GM13976 (cell line): ENCODE measurements at regions not wholly inside any gene's neighbourhood (a gene's known extent, or its start where the extent isn't known, plus 50 kb on each side); places are given as distances from the start of the nearest gene placed in this dataset.

Experiments
- DNase-seq: peaks from one replicate; pipeline ENCODE4 v3.0.0; 2012; ENCODE audit warnings: low spot score
- in situ Hi-C: fragments of 300-500 bp; cut with MboI; formaldehyde crosslinking; loops from one replicate; pipeline ENCODE4 v1.12.0; 2022; ENCODE audit warnings: low sequenced_read_pairs, mixed read lengths, inconsistent platforms; ENCODE audit not compliant: unreplicated experiment
- TF ChIP-seq, protein P1 (sequence below): IDR thresholded peaks from 2 replicates; pipeline ENCODE4 v1.5.1; 2012; ENCODE audit warnings: borderline replicate concordance, mild to moderate bottlenecking; ENCODE audit not compliant: insufficient read depth; ENCODE audit errors: extremely low read depth, missing control alignments, control extremely low read depth

DNA sequence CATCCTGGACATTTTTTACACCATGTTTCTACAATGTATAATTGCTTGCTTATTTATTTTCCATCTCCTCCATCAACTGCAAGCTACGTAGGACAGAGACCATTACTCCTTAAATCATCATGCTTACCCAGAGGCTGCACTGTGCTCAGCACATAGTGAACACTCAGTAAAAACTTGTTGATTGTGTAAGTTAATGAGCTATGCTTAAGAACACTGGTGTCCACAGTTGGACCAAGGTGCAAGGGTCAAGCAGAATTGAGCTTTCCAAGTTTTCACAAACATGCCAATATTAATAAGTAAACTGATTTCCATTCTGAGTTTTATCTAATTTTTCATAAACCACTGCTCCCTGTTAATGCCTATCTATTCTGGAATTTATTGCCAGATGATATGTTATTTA, 464.2 kb upstream of the TCF4 start:
- in situ Hi-C loops: no loop called here
- TF ChIP-seq, protein P1, sequence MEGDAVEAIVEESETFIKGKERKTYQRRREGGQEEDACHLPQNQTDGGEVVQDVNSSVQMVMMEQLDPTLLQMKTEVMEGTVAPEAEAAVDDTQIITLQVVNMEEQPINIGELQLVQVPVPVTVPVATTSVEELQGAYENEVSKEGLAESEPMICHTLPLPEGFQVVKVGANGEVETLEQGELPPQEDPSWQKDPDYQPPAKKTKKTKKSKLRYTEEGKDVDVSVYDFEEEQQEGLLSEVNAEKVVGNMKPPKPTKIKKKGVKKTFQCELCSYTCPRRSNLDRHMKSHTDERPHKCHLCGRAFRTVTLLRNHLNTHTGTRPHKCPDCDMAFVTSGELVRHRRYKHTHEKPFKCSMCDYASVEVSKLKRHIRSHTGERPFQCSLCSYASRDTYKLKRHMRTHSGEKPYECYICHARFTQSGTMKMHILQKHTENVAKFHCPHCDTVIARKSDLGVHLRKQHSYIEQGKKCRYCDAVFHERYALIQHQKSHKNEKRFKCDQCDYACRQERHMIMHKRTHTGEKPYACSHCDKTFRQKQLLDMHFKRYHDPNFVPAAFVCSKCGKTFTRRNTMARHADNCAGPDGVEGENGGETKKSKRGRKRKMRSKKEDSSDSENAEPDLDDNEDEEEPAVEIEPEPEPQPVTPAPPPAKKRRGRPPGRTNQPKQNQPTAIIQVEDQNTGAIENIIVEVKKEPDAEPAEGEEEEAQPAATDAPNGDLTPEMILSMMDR: no peak
- no peak for DNase-seq

DNA sequence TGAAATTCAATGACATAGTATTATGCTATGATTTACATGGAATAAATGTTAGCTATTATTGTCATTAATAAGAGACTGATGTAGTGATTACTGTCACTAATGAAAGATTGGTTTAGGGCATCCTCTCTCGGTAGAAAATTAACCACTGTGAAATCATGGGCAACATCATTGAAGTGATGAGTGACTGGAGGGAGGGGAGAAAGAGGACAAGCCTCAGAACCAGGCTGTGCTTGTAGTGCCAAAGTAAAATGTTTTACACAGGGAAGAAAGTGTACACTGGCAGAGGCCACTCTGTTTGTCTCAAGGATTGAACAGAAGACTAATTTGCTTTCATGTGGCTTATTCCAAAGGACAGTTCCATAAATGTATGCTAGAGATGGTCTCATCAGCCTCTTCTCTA, 456.2 kb upstream of the TCF4 start:
- in situ Hi-C loops: no loop called here
- TF ChIP-seq, protein P1: no peak
- no peak for DNase-seq

DNA sequence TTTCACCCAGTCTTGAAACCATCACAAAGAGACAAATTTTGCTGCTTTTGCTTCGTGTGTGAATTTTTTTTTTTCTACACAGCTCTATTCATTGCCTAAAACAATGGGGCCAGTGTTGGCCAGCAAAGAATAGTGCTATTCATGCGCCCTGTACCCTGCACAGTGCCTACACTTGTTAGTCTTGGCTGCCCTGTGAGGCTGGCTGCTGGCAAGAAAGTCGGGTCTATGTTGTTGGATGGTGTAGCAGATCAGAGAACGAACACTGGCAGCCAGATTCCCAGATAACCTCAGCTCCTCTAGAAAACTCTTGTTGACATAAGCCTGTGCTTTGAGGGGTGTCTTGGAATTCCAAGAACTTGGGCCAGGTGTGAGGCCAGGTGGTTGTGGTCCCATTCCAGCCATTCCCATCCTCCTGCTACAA, 455.7 kb upstream of the TCF4 start:
- TF ChIP-seq, protein P1: no peak
- DNase-seq: no peak
- in situ Hi-C loops: no loop called here

DNA sequence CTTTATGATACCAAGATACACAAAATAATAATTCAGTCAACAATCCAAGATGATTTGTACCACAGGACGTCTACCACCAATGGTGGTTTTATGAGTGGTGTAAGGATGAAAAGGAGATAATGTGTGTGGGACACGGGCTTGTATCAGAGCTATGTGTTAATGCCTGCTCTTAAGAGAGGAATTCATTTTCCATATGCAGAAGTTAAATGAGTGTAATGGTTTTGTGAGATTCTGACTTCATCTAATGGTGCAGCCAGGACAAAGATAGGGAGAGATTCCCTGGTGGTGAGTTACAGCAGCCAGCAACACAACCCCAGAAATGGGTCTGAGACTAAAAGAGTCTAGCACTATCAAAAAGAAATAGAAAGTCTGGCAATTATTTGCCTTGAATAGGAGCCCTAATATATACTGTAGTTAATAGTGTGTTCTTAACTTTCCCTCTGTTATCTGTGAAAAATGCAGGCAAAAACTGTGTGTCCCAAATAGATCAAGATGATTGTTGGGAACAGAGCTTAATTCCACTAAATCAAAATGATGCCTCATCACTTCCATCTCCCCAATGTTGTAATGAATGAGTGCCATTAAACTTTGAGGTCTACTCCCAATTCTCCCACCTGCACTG, 455.0 kb upstream of the TCF4 start:
- no peak for DNase-seq
- in situ Hi-C loops: no loop called here
- TF ChIP-seq, protein P1: no peak

DNA sequence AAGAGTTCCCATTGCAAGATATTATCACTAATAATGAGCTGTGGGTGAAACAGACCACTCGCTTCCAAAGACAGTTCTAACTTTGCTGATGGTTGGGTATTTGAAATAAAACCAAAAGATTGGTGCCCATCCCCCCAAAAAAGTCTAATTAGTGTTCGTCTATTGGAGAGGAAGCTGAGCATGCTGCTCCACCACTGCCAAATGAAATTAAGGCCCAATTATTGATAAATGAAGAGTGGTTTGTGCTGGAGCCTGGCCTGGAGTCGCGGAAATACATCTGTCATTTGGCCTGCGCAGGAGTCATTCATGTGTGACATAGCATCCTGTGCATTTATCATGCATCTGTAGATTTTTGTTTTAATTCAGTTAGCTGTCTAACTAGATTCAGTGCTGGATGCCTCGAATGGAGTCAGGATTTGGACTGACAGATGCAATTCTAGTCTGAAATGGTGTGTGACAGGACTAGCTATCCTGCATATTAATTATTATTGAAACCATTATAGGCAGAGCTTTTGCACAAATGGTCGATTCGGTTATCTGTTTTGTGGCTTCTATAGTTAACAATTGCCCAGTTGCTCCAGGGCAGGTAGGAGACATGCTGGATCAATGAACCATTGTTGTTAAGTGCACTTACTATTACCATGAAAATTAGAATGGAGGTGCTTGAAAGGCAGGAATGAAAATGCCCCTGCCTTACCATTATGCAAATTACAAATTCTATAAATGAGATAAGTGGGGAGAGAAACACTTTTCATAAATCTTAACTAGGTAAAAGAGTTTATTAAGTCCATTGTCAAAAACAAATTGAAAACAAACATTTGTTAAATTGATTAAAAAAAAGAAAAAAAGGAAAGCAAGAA, 450.4 kb upstream of the TCF4 start:
- TF ChIP-seq, protein P1: no peak
- no peak for DNase-seq
- in situ Hi-C loops: no loop called here

DNA sequence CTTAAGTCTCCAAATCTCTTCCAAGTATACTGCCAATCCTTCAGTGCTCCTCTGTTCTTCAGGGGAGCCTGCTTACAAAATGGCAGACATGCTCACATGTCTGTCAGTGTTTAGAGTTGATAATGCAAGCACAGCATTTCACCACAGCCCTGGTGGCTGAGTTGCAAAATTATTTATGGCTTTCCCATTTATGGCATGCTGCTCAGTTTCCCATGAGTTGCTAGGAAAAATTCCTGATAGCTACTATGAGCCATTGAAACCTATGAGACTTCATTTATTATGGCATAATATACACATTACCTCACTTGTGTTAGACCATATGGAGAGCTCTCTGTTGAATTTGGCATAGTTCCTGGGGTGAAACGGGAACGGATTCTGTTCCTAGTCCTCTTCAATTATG, 448.7 kb upstream of the TCF4 start:
- DNase-seq: no peak
- TF ChIP-seq, protein P1: no peak
- in situ Hi-C loops: no loop called here
